ENCODE measurements at regions not wholly inside any gene's neighbourhood (a gene's known extent, or its start where the extent isn't known, plus 50 kb on each side); places are given as distances from the start of the nearest gene placed in this dataset.

DNA sequence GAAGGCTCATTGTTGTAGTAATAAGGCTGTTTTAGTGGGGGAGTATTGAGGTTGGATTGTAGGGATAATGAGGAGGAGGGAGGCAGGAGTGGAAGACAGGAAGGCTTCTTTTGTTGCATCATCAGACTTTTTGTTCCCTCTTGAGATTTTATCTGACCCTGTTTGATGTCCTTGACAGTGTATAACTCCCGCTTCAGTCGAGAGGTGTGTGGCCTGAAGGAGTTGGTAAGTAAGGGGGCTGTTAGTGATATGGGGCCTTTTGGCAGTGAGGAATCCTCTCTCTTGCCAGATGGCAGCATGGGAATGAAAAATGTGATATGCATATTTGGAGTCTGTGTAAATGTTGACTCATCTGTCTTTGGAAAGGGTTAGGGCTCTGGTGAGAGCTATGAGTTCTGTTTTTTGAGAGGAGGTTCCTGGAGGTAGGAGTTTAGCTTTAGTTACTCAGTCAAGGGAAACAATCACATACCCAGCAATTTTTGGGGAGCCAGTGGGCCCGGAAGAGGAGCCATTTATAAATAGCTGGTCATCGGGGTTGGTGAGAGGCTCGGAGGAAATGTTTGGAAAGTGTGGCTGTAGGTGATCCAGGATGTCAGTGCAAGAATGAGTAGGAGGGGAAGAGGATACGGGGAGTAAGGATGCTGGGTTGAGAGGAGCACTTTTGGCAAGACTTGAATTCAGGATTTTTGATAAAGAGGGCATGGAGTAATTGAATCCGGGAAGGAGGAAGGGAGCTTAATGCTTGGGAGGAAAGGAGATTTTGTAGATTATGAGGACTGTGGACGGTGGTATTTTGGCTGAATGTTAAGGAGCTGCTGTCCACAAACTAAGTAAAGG is 136.7 kb upstream of the ETV3 start:
- H2AFZ ChIP-seq (ENCODE audit: low read depth, low read length, poor library complexity, severe bottlenecking) = no peak overlapping the region
- ATAC-seq = no peak
- POLR2A ChIA-PET = no interaction called here
- DNase-seq (ENCODE audit: low read depth, low spot score) = no peak
- no peak for TF ChIP-seq RAD21 (IDR thresholded peaks at IDR 0.05; ENCODE audit: low read depth)
- no peak for TF ChIP-seq FOSL1 (IDR thresholded peaks at IDR 0.05; ENCODE audit: low read depth)
- TF ChIP-seq MAX (IDR thresholded peaks at IDR 0.05) = no peak
- no peak for TF ChIP-seq SRF (IDR thresholded peaks at IDR 0.05; ENCODE audit: low read depth)
- TF ChIP-seq SP1 (IDR thresholded peaks at IDR 0.05; ENCODE audit: low read depth) = no peak
- TF ChIP-seq CTCF (IDR thresholded peaks at IDR 0.05 in 2 of 3, conservative IDR thresholded peaks at IDR 0.05 in 1 of 3; ENCODE audit: borderline replicate concordance in 1 of 3, insufficient read depth in 1 of 3, low read depth in 2 of 3, low read length in 2 of 3) = no peak
- TF ChIP-seq CEBPB (IDR thresholded peaks at IDR 0.05; ENCODE audit: low read depth) = no peak
- no peak for TF ChIP-seq POLR2AphosphoS5 (IDR thresholded peaks at IDR 0.05; ENCODE audit: low read depth, low read length)
- no peak for TF ChIP-seq POLR2A (IDR thresholded peaks at IDR 0.05; ENCODE audit: borderline replicate concordance, extremely low read depth, insufficient read depth, insufficient read length)
- TF ChIP-seq EGR1 (IDR thresholded peaks at IDR 0.05; ENCODE audit: low read depth) = no peak
- no peak for TF ChIP-seq EZH2 (IDR thresholded peaks at IDR 0.05)
- no peak for TF ChIP-seq ELF1 (IDR thresholded peaks at IDR 0.05; ENCODE audit: borderline replicate concordance, low read depth)
- no peak for TF ChIP-seq ATF3 (IDR thresholded peaks at IDR 0.05)
- no peak for TF ChIP-seq ZNF274 (IDR thresholded peaks at IDR 0.05; ENCODE audit: low read depth, low read length)
- TF ChIP-seq CBX3 (IDR thresholded peaks at IDR 0.05; ENCODE audit: low read depth) = no peak
- TF ChIP-seq JUND (IDR thresholded peaks at IDR 0.05) = no peak
- TF ChIP-seq ZFX (IDR thresholded peaks at IDR 0.05) = no peak
- no peak for TF ChIP-seq TCF7L2 (IDR thresholded peaks at IDR 0.05; ENCODE audit: borderline replicate concordance, extremely low read depth, insufficient read depth, insufficient read length)
- no peak for TF ChIP-seq YY1 (IDR thresholded peaks at IDR 0.05; ENCODE audit: extremely low read depth, insufficient replicate concordance, low read depth, low read length)
- no peak for TF ChIP-seq EZH2phosphoT487 (IDR thresholded peaks at IDR 0.05; ENCODE audit: borderline replicate concordance)
- peaks cover 67% of the 10 kb centered on the region for H3K27me3 ChIP-seq (ENCODE audit: insufficient read depth, low read length)
- intact Hi-C loops (cut with micrococcal nuclease) = no loop called here
- RAD21 ChIA-PET (ENCODE audit: low non-redundant PET in 1 of 2, low total read pairs in 2 of 2, uncharacterized antibody in 2 of 2, unreplicated experiment in 2 of 2) = no interaction called here
- CTCF ChIA-PET = no interaction called here
- H3K36me3 ChIP-seq (ENCODE audit: control insufficient read depth in 1 of 2, insufficient read depth in 2 of 2, low read length in 2 of 2) = no peaks in the 10 kb centered on the region
- H3K4me2 ChIP-seq (ENCODE audit: low read length) = no peak overlapping the region
- H4K20me1 ChIP-seq (ENCODE audit: insufficient read depth) = no peaks in the 10 kb centered on the region
- no peaks in the 10 kb centered on the region for H3K79me2 ChIP-seq (ENCODE audit: insufficient read depth, low read length)
- H3K9ac ChIP-seq (ENCODE audit: low read length) = no peak overlapping the region
- no peaks in the 10 kb centered on the region for H3K4me1 ChIP-seq (ENCODE audit: control insufficient read depth in 1 of 2, insufficient read depth in 2 of 2, low read length in 2 of 2)
- H3K9me2 ChIP-seq (ENCODE audit: insufficient read depth) = no peaks in the 10 kb centered on the region
- H3K4me3 ChIP-seq (replicated peaks in 1 of 2; ENCODE audit: low read depth in 1 of 2, low read length in 2 of 2) = no peak overlapping the region
- no peak overlapping the region for H3K27ac ChIP-seq (ENCODE audit: low read depth, low read length)
- H3K9me3 ChIP-seq (ENCODE audit: control insufficient read depth in 1 of 2, insufficient read depth in 1 of 2, low read depth in 1 of 2, low read length in 2 of 2) = no peaks in the 10 kb centered on the region
- BruUV-seq (replicated peaks) = no TSS peak
